HepG2 (cell line): ENCODE measurements at regions not wholly inside any gene's neighbourhood (a gene's known extent, or its start where the extent isn't known, plus 50 kb on each side); places are given as distances from the start of the nearest gene placed in this dataset.

ENCODE experiments used
- CREB1 ChIP-seq, 2 experiments: fragments of 450-650 bp in 1 of 2; IDR thresholded peaks; 2 replicates each; pipeline ENCODE4 v1.6.1; 2016 to 2017; ENCODE audit warnings: control low read depth in 1 of 2, mild to moderate bottlenecking in 1 of 2, missing compliant biosample characterization in 1 of 2, missing genetic modification characterization in 1 of 2
- TF ChIP-seq, protein P1 (sequence below): sonication (generic); formaldehyde crosslinking; IDR thresholded peaks from 2 replicates; pipeline ENCODE4 v1.5.1; 2020; ENCODE audit warnings: missing genetic modification reagents, mild to moderate bottlenecking, borderline replicate concordance

DNA sequence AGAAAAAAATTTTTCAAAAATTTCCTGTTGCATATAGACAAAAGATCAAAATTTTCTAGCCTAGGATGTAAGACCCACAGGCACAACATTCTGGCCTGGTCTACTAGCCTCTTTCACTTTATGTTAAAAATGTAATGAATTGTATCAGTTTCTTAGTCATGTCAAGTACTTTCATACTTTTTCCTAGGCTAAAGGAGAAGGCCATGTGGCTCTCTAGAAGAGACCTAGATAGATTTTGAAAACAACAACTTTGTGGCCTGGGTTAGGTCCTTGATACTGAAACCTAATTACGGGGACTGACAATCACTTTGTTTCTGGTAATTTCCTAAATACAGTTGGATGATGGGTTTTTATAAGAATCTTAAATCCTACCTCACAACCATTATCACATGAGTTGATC is 74.8 kb upstream of the FSIP2 start:
- TF ChIP-seq CREB1 (IDR thresholded peaks at IDR 0.05), result no peak
- no peak for TF ChIP-seq CREB1 (CRISPR knock-in tag; IDR thresholded peaks at IDR 0.05)
- TF ChIP-seq, protein P1, sequence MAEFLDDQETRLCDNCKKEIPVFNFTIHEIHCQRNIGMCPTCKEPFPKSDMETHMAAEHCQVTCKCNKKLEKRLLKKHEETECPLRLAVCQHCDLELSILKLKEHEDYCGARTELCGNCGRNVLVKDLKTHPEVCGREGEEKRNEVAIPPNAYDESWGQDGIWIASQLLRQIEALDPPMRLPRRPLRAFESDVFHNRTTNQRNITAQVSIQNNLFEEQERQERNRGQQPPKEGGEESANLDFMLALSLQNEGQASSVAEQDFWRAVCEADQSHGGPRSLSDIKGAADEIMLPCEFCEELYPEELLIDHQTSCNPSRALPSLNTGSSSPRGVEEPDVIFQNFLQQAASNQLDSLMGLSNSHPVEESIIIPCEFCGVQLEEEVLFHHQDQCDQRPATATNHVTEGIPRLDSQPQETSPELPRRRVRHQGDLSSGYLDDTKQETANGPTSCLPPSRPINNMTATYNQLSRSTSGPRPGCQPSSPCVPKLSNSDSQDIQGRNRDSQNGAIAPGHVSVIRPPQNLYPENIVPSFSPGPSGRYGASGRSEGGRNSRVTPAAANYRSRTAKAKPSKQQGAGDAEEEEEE, result no peak
